GM21528 (cell line): ENCODE measurements at regions not wholly inside any gene's neighbourhood (a gene's known extent, or its start where the extent isn't known, plus 50 kb on each side); places are given as distances from the start of the nearest gene placed in this dataset.
"Not testable (repeated sequence)": the region's sequence is repeated elsewhere in the genome, so short reads cannot be mapped to it uniquely, and the experiment has no call there.

Experiments
- ATAC-seq: cut with Tn5 transposase; IDR thresholded peaks from one replicate; pipeline ENCODE4 v1.9.1; 2021; ENCODE audit warnings: mild to moderate bottlenecking, moderate library complexity; ENCODE audit not compliant: unreplicated experiment, low FRiP score

DNA sequence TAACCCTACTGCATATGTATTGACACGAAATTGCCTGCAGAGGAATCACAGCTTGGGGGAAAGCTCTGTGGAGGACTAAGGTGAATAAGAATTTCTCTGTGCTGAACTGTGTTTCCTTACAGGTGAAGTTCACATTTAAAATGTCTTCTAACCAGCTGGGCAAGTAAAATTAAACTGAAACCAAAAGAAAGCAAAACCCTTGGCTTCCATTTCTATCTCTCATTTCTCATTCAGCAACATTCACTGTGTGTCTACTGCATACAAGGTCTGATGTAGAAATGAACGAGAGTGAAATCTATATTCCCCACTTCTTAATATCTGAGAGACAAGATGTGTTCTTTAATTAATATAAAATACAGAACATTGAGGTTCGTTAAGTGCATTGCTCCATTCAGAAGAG, 397.3 kb downstream of the SOX11 start:
- no peak for ATAC-seq

DNA sequence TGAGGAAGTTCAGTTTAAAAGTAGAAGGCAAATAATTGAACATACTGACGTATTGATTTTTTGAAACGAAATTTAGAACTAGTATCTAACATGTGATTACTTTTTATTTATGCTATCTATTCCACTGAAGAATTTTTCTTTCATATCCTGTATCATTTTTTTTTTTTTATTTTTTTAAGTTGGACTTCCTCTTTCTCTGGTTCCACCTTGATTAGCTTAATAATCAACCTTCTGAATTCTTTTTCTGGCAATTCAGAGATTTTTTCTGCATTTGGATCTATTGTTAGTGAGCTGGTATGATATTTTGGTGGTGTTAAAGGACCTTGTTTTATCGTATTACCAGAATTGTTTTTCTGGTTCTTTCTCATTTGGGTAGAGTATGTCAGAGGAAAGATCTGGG, 411.2 kb downstream of the SOX11 start:
- no peak for ATAC-seq

DNA sequence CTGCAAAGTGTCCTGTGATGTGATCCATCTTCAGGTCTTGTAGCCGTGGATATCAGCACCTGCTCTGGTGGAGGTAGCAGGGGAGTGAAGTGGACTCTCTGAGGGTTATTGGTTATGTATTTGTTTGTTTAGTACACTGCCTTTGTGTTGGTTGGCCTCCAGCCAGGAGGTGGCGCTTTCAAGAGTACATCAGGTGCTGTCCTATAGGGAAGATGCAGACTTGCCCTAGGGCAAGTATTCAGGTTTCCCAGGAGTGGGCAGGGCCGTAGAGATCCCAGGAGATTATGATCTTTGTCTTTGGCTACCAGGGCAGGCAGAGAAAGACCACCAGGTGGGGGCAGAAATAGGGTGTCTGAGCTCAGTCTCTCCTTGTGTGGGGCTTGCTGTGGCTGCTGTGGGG, 411.8 kb downstream of the SOX11 start:
- no peak for ATAC-seq

DNA sequence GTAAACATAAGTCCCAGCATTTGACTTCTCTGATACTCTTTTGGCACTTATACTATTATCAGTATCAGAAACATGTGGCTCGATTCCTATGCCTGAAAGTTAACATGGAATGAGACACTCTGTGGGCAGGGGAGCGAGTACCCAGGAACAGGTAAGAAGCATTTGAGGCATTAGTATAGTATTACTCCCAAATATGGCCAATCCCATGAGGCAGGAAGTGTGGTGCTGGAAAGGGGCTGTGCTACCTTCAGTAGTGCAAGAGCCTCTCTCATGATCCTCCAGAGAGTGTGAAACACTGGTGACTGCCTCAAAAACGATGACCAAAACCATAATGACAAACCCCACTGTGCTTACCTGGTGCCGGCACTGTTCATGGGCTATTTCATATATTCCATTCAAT, 415.1 kb downstream of the SOX11 start:
- ATAC-seq = no peak

DNA sequence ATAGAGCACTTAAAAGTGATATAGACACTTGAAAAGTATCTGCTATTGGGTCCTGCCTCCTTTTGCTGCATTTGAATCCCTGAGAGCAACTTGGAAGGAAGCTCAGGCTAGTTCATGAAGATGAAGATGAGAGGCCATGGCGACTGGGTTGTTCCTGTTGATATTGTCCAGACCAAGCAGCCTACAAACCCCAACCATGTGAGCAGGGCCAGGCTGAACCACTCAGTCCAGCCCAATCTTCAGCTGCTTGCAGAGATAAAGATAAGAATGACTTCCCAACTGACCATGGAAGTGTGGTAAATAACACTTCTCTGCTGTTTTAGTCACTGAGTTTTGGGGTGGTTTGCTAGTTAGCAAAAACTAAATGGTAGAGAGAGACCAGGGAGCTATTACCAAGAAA, 417.6 kb downstream of the SOX11 start:
- ATAC-seq = no peak

DNA sequence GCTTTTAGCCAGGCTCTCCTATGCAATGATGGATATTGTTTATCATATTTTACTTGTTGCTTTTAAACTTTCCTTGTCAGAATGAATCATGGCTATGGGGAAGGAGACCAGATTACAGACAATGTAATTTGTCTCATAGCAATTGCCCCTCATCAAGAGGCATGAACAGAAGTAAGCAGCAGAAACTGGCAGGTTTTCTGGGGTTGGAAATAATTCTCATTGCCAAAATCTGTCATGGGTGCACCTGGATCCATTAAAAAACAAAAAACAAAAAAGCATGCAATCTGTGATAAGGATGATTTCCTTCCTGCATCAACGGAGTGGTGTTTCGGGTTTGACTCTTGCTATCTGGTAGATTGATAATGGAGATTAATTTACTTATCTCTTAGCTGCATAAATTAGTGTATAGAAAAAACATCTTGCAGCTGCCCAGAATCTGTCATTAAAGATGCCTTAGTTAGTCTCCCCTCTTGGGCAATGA, 419.6 kb downstream of the SOX11 start:
- no peak for ATAC-seq

DNA sequence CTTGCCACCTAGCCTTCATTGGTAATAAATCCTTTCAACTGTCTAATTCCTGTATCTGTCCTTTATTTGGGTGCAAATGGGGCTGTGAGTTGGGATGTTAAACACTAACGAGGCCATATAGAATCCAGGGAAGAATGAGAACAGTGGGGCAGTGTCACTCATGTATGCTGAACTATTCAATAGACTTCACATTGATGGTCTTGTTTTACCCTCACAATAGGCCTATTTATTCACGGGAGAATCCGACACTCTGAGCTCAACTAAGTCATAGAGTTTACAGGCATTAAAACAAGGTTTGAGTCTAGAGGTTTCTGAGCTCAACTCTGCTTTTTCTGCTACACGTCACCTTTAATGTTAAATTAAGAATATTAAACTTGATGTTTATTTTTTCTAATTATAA, 421.6 kb downstream of the SOX11 start:
- ATAC-seq = no peak

DNA sequence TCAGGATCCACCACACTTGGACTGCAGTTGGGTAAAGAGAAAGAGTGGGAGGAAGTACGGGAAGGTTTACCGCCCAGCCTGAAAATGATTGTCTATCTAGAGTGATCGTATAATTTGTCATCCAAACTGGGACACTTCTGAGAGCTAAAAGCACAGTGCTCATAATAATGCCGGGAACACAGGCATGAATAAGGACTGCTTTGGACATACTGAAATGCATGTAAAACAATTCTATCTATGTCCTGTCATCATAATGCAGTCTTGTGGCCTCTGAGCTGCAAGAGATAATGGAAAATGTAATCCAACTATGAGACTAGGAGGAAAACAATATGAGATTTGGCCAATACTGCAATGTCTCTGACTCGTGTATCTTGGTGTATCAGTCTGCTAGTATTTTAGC, 435.5 kb downstream of the SOX11 start:
- ATAC-seq = no peak

DNA sequence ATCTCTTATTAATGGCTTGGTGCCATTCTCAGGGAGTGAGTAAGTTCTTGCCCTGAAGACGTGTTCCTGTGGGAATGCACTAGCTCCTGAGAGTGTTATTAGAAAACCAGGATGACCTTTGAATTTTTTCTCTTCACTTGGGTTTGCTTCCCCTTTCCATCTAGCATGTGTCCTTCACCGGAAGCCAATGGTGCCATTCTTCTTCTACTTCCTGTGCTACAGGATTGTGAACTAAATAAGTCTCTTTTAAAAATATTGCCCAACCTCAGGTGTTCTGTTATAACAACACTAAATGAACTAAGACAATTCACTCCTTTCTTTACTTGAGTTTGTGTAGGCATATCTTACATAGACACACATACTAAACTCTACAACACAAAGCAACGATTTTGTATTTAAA, 447.0 kb downstream of the SOX11 start:
- ATAC-seq = no peak

DNA sequence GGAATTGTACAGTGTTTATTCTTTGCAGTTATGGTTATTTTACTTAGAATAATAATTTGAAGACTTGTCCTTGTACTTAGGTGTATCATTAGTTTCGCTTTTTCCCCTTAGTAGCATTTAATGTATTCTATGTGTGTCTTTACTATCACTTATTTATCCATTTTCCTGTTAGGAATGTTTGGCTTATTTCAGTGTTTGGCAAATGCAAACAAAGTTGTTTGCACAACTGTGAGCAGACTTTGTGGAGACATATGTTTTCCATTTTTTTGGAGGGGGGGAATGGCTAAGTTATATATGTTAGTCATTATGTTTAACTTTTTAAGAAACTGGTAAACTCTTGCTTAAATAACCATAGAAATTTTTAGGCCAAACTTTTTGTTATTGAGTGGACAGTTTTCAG, 447.7 kb downstream of the SOX11 start:
- no peak for ATAC-seq

DNA sequence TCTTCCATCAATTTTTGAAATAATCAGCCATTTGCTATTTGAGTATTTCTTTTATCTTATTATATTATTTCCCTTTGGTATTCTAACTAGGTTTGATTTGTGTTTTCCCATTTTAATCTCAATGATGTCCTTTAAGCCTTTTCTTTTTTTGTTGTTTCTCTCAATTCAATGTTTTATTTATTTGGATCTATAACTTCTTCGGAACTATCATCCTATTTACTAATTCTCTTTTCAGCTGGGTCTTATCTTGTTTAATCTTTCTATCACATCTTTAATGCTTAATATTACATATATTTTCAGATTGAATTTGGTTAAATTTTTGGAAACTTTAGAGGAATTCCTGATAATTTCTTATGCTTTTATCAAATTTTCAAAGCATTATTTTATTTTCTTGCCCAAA, 448.3 kb downstream of the SOX11 start:
- ATAC-seq = no peak

DNA sequence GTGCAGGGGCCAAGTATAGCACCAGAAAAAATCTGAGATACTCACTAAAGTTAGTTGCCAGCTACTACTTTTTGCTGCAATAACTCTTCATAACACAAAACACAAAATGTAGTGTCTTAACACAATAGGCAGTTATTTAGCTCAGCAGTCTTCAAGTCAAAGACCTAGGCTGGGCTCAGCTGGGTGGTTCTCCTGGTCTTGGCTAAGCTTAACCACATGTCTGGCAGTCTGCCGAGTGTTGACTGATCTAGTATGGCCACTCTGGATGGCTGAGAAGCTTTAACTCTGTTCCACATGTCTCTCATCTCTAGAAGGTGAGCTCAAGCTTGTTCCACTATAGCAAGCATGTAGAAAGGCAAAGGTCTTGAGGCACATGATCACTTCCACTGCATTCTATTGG, 451.6 kb downstream of the SOX11 start:
- no peak for ATAC-seq

DNA sequence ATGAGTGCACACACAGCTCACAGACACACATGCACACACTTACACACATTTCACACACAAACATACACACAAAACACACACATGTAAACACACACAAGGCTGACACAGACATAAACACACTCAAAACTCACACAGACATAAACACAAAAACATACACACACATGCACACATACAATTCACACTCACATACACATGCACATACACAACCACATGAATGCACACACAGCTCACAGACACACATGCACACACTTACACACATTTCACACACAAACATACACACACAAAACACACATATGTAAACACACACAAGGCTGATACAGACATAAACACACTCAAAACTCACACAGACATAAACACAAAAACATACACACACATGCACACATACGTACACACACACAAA, 455.0 kb downstream of the SOX11 start:
- ATAC-seq = not testable (repeated sequence)

DNA sequence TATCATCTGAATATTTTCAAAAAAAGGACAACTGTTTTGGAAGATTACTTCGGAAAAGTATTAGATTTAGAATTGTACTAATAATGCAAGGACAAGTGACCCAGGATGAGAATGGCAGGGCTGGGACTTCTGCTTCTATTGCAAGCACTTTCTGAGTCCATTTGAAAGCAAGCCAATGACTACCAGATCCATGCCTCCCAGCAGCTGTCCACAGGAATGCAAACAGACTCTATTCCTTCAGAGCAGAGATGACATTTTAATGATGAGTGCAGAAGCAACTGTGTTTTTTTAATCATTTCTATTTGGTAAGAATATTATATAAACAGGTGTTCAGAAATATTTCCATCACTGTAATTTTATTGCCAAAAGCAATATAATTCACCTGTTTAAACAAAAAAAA, 456.7 kb downstream of the SOX11 start:
- ATAC-seq = no peak

DNA sequence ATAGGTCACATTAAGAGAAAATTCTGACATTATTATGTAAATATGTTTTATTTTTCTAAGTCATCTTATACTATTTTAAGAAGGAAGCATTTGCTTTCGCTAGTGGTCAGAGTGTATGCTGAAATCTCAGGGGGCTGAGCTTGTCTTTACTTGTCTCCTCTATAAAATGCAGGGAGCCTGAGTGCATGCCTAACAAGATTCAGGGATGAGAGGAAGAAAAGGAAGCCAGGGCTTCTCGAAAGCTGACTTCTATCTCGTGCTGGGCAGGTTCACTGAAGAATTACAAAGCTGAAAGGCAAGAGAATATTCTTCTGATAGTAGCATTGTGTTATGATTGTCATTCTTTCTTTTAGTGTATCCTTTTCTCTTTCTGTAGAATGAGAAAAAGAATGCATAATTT, 467.4 kb downstream of the SOX11 start:
- no peak for ATAC-seq

DNA sequence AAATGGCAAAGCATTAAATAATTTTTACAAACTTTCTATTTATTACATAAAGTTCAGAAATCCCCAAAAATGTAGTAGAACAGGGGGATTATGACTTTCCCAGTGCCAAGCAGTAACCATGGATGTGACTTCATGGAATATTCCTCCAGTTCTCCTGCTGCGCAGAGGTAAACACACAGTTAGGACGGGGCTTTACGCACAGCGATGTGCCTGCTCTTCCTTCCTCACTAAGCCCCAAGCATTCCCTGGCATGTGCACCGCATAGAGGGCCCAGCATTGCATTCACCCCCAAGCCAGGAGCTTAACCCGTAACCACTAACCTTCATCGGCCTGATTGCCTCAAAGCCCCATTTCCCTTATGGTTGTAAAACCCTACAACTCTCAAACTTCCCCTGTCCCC, 471.7 kb downstream of the SOX11 start:
- ATAC-seq = no peak

DNA sequence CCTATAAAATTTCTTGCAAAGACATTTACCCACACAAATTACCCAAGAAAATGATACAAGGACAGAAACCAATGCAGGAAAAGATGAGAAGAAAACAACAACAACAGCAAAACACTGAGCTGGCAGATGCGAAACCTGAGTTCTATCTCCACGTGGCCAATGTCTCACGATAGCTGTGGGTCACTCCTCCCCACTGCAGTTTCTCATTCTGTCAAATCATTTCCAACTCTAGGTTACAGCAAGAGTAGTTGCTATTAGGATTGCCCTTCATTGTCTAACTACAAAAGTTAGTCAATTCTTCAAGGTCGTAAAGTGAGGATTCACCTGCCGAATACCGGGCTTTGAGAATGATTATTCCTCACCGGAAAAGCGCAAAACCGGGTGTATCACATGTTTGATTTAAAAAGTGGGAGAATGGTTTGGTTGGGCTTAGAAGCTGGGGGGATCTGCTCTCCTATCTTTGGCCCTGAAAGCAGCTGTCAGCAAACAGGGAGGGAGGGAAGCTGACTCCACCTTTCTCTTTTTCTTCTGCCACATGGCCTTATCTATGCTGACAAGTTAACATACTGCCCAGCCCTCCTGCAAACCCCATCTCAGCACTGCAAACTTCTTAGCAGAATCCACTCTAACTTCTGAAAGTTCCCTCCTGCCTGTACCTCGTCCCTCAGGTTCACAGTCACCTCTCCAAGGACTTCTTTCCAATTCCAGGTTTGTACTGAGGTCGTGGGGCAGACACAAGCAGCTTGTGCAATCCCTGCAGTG, 473.0 kb downstream of the SOX11 start:
- ATAC-seq = no peak

DNA sequence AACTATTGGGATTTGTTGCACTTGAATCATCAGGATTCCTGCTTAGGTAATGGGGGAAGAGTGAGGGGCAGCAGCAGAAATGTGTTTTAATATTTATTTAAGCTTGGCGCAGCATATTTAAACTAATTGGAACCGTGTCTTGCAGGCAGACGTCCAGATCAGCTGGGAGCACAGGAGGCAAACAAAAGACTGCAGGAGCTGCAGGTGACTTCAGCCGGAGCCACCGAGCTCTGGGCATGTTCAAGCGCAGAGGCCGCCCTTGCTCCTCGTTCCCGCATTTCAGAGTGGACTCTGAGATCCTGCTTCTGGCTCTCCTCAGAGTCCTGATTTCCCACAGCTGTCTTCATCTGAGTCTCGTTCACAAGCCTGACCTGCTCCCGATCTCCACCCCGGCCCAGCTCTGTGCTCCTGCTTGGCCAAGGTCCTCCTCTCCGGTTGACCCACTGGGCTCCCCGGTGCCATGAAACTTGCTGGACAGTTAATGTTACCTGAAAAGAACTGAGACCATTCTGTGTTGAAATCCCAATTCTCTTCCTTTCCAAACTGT, 475.5 kb downstream of the SOX11 start:
- no peak for ATAC-seq

DNA sequence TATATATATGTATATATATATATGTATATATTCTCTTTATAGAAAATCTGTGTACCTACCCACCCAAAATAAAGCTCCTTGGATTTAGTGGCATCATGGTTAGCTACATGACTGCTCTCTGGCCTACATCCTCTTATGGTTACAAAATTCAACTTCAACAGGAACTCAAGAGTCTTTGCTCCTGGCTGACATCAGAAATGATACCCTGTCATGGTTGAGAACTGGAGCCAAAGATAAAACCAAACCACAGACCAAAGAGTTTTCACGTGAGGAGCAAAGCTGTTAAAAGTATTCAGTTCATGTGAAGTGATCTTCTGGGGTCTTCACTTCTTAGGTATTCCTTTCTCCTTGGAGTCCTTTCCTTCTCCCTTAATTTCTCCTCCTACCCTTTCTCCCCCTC, 476.3 kb downstream of the SOX11 start:
- no peak for ATAC-seq

DNA sequence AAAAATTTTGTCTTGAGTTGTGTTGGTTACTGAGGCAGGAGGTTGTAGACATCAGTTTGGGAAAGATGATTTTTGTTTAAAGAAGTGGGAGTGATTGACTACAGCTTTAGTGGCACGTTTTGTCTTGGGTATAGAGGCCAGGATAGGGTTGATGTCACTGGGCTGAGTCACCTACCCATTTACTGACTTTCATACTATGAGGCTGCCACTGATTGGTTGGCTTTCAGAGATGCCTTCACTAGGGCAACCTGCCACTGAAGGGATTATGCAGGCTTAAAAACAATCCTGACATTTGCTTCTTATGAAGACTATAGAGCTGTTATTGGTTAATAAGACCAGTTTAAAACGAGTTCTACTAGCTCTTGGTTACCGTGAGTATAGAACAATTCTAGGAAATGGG, 479.1 kb downstream of the SOX11 start:
- ATAC-seq = no peak

DNA sequence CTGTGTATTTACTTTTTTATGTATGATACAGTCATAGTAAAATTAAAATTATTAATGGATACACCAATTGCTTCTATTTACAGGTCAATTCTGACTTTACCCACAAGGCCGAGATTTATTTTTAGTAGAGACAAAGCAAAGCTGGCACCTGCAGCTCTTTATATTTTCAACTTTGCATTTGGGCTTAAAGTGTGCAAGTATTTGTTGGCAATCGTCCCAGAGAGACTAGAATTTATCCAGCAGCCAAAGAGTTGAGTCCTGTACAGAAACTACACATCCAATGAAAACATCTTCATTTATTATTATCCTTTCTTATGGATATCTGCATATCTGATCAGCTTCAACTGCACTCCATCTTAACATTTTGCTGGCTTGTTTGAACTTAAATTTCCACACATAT, 485.6 kb downstream of the SOX11 start:
- no peak for ATAC-seq

DNA sequence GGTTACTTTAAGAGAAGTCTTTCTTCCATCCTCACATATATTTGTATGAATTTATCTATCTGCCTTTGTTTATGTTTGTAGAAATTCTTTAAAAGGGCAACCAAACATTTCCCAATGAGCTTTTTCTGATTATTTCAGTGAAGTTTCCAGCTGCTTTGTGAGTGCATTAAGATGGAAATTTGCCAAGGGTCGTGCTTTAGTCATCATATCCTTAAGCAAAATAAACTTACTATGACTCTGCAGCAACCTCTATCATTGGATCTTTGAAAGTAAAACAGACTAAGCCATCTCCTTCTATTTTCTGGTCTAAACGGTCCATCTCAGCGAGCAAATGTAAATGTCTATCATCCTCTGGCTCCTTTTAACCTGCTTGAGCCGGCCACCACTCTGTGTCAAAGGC, 489.3 kb downstream of the SOX11 start:
- ATAC-seq = no peak

DNA sequence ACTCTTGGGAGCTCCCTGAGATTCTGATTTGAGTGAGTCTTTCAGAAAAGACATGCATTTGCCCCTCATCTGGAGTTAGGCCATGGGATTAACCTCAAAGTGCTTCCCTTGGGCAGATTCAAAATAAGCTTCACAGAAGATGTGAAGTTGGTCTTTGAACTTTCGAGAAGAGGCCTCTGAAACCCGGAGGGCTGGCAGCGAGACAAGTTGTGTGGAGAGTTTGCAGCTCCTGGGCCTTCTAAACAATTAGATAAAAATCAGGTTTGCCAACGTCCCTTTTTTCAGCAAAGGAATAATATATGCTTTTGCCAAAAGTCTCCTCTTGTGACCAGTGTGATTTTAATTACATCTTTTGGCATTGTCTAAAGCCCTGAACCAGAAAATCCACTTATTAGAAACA, 489.7 kb downstream of the SOX11 start:
- no peak for ATAC-seq
